ENCODE measurements at regions not wholly inside any gene's neighbourhood (a gene's known extent, or its start where the extent isn't known, plus 50 kb on each side); places are given as distances from the start of the nearest gene placed in this dataset.

DNA sequence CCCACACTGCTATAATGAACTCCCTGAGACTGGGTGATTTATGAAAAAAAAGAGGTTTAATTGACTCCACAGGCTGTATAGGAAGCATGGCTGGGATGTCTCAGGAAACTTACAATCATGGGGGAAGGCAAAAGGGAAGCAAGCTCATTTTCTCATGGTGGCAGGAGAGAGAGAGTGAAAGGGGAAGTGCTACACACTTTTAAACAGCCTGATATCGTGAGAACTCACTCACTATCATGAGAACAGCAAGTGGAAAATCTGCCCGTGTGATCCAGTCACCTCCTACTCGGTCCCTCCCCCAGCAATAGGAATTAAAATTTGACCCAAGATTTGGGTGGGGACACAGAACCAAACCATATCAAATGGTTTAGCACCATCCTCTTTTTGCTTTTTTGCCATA, 116.6 kb upstream of the CEP162 start:
- TF ChIP-seq POLR2AphosphoS5 (IDR thresholded peaks at IDR 0.05) (no peak), CTCF (IDR thresholded peaks at IDR 0.05) (no peak), POLR2A (IDR thresholded peaks at IDR 0.05) (no peak), EP300 (IDR thresholded peaks at IDR 0.05) (no peak)

Measured in gastroesophageal sphincter (tissue), 3 donors.